PC-9 (cell line): ENCODE measurements at regions not wholly inside any gene's neighbourhood (a gene's known extent, or its start where the extent isn't known, plus 50 kb on each side); places are given as distances from the start of the nearest gene placed in this dataset.

Experiments
- EZH2 ChIP-seq: fragments of 200-600 bp; sonication (generic); IDR thresholded peaks from 2 replicates; pipeline ENCODE4 v1.8.0; 2017; ENCODE audit warnings: antibody characterized with exemption, low read depth
- TF ChIP-seq, protein P1 (sequence below): fragments of 200-600 bp; sonication (generic); conservative IDR thresholded peaks from 2 replicates; pipeline ENCODE4 v1.6.1; 2017; ENCODE audit warnings: mixed run types, antibody characterized with exemption, mild to moderate bottlenecking, moderate library complexity

DNA sequence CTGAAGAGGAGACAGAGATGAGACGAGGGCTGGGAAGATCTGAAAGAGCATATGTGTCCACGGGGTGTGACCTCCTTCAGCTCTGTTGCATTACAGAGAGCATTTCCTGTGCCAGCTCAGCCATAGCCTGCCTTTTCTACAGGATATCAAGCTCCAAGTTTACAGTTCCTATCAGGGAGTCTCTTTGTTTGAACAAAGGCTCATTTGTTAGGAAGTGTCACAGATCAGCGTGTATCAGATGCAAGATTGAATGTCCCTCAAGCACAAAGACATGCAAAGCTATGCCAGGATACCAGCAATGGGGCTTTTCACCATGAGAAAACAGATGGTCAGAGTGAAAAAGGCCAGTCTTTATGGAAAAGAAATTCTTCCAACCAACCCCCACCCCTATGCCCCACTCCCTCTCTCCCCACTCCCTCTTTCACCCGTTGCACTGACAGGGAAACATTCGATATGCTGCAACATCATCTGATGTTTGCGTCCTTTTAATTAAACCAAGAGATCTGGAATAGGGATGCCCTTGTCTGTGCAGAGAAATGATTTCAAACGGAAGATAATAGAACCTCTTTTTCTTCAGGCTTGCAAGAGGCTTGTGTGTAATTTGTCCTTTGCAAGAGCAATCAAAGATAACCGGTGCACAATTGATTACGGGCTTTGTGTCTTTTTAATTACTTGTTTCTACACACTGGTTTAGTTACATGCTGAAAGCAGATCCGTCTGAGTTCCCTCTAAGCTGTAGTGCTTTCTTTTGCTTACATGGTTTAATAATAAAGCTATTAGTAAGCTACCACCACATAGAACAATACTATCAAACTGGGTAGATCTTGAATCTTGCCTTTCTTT is 263.1 kb upstream of the RGMB start:
- TF ChIP-seq, protein P1, sequence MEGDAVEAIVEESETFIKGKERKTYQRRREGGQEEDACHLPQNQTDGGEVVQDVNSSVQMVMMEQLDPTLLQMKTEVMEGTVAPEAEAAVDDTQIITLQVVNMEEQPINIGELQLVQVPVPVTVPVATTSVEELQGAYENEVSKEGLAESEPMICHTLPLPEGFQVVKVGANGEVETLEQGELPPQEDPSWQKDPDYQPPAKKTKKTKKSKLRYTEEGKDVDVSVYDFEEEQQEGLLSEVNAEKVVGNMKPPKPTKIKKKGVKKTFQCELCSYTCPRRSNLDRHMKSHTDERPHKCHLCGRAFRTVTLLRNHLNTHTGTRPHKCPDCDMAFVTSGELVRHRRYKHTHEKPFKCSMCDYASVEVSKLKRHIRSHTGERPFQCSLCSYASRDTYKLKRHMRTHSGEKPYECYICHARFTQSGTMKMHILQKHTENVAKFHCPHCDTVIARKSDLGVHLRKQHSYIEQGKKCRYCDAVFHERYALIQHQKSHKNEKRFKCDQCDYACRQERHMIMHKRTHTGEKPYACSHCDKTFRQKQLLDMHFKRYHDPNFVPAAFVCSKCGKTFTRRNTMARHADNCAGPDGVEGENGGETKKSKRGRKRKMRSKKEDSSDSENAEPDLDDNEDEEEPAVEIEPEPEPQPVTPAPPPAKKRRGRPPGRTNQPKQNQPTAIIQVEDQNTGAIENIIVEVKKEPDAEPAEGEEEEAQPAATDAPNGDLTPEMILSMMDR: no peak
- TF ChIP-seq EZH2: no peak
